Astrocyte (in vitro differentiated cells and primary cell): ENCODE measurements at regions not wholly inside any gene's neighbourhood (a gene's known extent, or its start where the extent isn't known, plus 50 kb on each side); places are given as distances from the start of the nearest gene placed in this dataset.

Experiments used
- DNase-seq: peaks from one replicate; pipeline ENCODE4 v3.0.0-alpha.2; 2010; ENCODE audit warnings: low read depth
- FAIRE-seq: peaks from 2 replicates; lab custom pipeline; 2011; peaks lifted over from hg19 to GRCh38; lab: Jason Lieb, UNC
- H2AFZ ChIP-seq: 2 replicates; pipeline ENCODE4 v1.6.0; 2012; ENCODE audit warnings: low read depth, low read length, inconsistent platforms
- H3K27ac ChIP-seq: 2 replicates; pipeline ENCODE4 v1.5.1; 2011; ENCODE audit warnings: low read depth, low read length, inconsistent platforms
- H3K27me3 ChIP-seq: 2 replicates; pipeline ENCODE4 v1.6.0; 2011; ENCODE audit warnings: low read length, inconsistent platforms; ENCODE audit not compliant: insufficient read depth
- H3K36me3 ChIP-seq: 2 replicates; pipeline ENCODE4 v1.5.1; 2011; ENCODE audit warnings: low read length, inconsistent platforms; ENCODE audit not compliant: insufficient read depth
- H3K4me1 ChIP-seq: 2 replicates; pipeline ENCODE4 v1.5.1; 2011; ENCODE audit warnings: low read length, inconsistent platforms; ENCODE audit not compliant: insufficient read depth
- H3K4me2 ChIP-seq: 2 replicates; pipeline ENCODE4 v1.6.0; 2012; ENCODE audit warnings: low read length, inconsistent platforms
- H3K4me3 ChIP-seq: 2 replicates; pipeline ENCODE4 v1.5.1; 2011; ENCODE audit warnings: low read depth, mild to moderate bottlenecking, low read length, inconsistent platforms; ENCODE audit not compliant: insufficient read depth
- H3K79me2 ChIP-seq: 2 replicates; pipeline ENCODE4 v1.6.0; 2012; ENCODE audit warnings: mild to moderate bottlenecking, low read length, inconsistent platforms; ENCODE audit not compliant: insufficient read depth
- H3K9ac ChIP-seq: 2 replicates; pipeline ENCODE4 v1.6.0; 2012; ENCODE audit warnings: mild to moderate bottlenecking, low read length, inconsistent platforms
- H3K9me3 ChIP-seq: 2 replicates; pipeline ENCODE4 v1.5.1; 2012; ENCODE audit warnings: low read depth, mild to moderate bottlenecking, low read length, inconsistent platforms; ENCODE audit not compliant: insufficient read depth
- H4K20me1 ChIP-seq: 2 replicates; pipeline ENCODE4 v1.6.0; 2012; ENCODE audit warnings: low read length, inconsistent platforms; ENCODE audit not compliant: insufficient read depth
- H3K27ac Mint-ChIP-seq: one replicate; pipeline ENCODE4 v1.8.0; 2021; ENCODE audit warnings: mild to moderate bottlenecking, mixed read lengths; ENCODE audit not compliant: unreplicated experiment
- H3K27me3 Mint-ChIP-seq: one replicate; pipeline ENCODE4 v1.8.0; 2021; ENCODE audit warnings: low read depth, mixed read lengths; ENCODE audit not compliant: unreplicated experiment
- H3K36me3 Mint-ChIP-seq: one replicate; pipeline ENCODE4 v1.8.0; 2021; ENCODE audit warnings: low read depth, mixed read lengths; ENCODE audit not compliant: unreplicated experiment
- H3K4me1 Mint-ChIP-seq: one replicate; pipeline ENCODE4 v1.8.0; 2021; ENCODE audit warnings: low read depth, mixed read lengths; ENCODE audit not compliant: unreplicated experiment
- H3K4me3 Mint-ChIP-seq: one replicate; pipeline ENCODE4 v1.8.0; 2021; ENCODE audit warnings: mild to moderate bottlenecking, moderate library complexity, mixed read lengths; ENCODE audit not compliant: unreplicated experiment
- H3K9me3 Mint-ChIP-seq: one replicate; pipeline ENCODE4 v1.8.0; 2021; ENCODE audit warnings: mild to moderate bottlenecking, mixed read lengths; ENCODE audit not compliant: unreplicated experiment
- CTCF ChIP-seq: IDR thresholded peaks from 2 replicates; pipeline ENCODE4 v1.5.1; 2011; ENCODE audit warnings: low read depth, mild to moderate bottlenecking, inconsistent platforms, low read length, moderate library complexity; ENCODE audit not compliant: insufficient read depth
- EZH2 ChIP-seq: IDR thresholded peaks from 2 replicates; pipeline ENCODE4 v1.6.1; 2012; ENCODE audit warnings: mild to moderate bottlenecking, low read length, inconsistent platforms; ENCODE audit not compliant: insufficient read depth

GRCh38 chr9:563200-563599 lies 278.3 kb upstream of the DMRT1 start:
- H3K4me3 ChIP-seq: no peak overlapping the region
- H4K20me1 ChIP-seq: peaks cover 3% of the 10 kb centered on the region
- Mint-ChIP-seq H3K4me1 (peaks cover 20% of the 10 kb centered on the region), H3K27ac (no peak overlapping the region), H3K36me3 (peaks cover 5% of the 10 kb centered on the region), H3K27me3 (no peaks in the 10 kb centered on the region), H3K9me3 (peaks cover 7% of the 10 kb centered on the region), H3K4me3 (no peak overlapping the region)
- H3K9me3 ChIP-seq: no peaks in the 10 kb centered on the region
- H2AFZ ChIP-seq: no peak overlapping the region
- no peaks in the 10 kb centered on the region for H3K36me3 ChIP-seq
- no peak for TF ChIP-seq CTCF
- no peak for TF ChIP-seq EZH2
- H3K27ac ChIP-seq: no peak overlapping the region
- no peak overlapping the region for H3K9ac ChIP-seq
- peaks cover 2% of the 10 kb centered on the region for H3K27me3 ChIP-seq
- DNase-seq (no peak), FAIRE-seq (no peak)
- H3K79me2 ChIP-seq: no peaks in the 10 kb centered on the region
- no peak overlapping the region for H3K4me2 ChIP-seq
- H3K4me1 ChIP-seq: no peaks in the 10 kb centered on the region

DNA sequence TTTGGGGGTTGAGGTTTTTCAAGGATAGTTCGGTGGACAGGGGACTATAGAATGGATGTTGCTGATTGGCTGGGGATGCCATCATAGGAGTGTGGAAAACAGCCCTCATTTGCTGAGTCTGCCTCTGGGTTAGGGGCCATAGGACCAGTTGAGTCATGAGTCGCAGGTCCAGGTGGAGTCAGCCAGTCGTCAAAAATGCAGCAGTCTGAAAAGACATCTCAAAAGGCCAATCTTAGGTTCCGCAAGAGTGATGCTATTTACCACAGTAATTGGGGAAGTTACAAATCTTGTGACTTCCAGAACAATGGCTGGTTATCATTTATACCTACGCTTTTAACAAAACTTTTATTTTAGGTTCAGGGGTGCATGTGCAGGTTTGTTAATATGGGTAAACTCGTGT lies 276.0 kb upstream of the DMRT1 start:
- H3K9me3 ChIP-seq: no peaks in the 10 kb centered on the region
- H3K36me3 Mint-ChIP-seq: peaks cover 5% of the 10 kb centered on the region
- FAIRE-seq: no peak
- H2AFZ ChIP-seq: no peak overlapping the region
- no peak overlapping the region for H3K27ac Mint-ChIP-seq
- no peak overlapping the region for H3K4me3 ChIP-seq
- no peaks in the 10 kb centered on the region for H3K79me2 ChIP-seq
- peaks cover 9% of the 10 kb centered on the region for H3K4me1 Mint-ChIP-seq
- no peak overlapping the region for H3K9ac ChIP-seq
- TF ChIP-seq CTCF (no peak), EZH2 (no peak)
- H3K27me3 Mint-ChIP-seq: no peaks in the 10 kb centered on the region
- H3K27me3 ChIP-seq: peaks cover 1% of the 10 kb centered on the region
- no peak overlapping the region for H3K27ac ChIP-seq
- H3K4me3 Mint-ChIP-seq: no peak overlapping the region
- no peak overlapping the region for H3K4me2 ChIP-seq
- peaks cover 7% of the 10 kb centered on the region for H3K9me3 Mint-ChIP-seq
- H3K4me1 ChIP-seq: no peaks in the 10 kb centered on the region
- DNase-seq: no peak
- peaks cover 3% of the 10 kb centered on the region for H4K20me1 ChIP-seq
- H3K36me3 ChIP-seq: no peaks in the 10 kb centered on the region

GRCh38 chr9:567128-567746 lies 274.3 kb upstream of the DMRT1 start:
- H3K79me2 ChIP-seq: no peaks in the 10 kb centered on the region
- DNase-seq: no peak

More at GRCh38 chr9:567128-567746, 274.3 kb upstream of the DMRT1 start:
- H3K4me2 ChIP-seq: no peak overlapping the region
- no peaks in the 10 kb centered on the region for H4K20me1 ChIP-seq
- H2AFZ ChIP-seq: no peak overlapping the region
- FAIRE-seq: no peak
- no peak for TF ChIP-seq EZH2
- no peak for TF ChIP-seq CTCF
- H3K27ac ChIP-seq: no peak overlapping the region
- Mint-ChIP-seq H3K4me3 (no peak overlapping the region), H3K27me3 (no peaks in the 10 kb centered on the region), H3K4me1 (no peaks in the 10 kb centered on the region), H3K27ac (no peak overlapping the region), H3K9me3 (peaks cover 7% of the 10 kb centered on the region), H3K36me3 (peaks cover 5% of the 10 kb centered on the region)
- no peaks in the 10 kb centered on the region for H3K4me1 ChIP-seq
- no peak overlapping the region for H3K4me3 ChIP-seq
- no peaks in the 10 kb centered on the region for H3K27me3 ChIP-seq
- no peak overlapping the region for H3K9ac ChIP-seq
- H3K36me3 ChIP-seq: no peaks in the 10 kb centered on the region
- H3K9me3 ChIP-seq: no peaks in the 10 kb centered on the region
